ENCODE measurements at regions not wholly inside any gene's neighbourhood (a gene's known extent, or its start where the extent isn't known, plus 50 kb on each side); places are given as distances from the start of the nearest gene placed in this dataset.

DNA sequence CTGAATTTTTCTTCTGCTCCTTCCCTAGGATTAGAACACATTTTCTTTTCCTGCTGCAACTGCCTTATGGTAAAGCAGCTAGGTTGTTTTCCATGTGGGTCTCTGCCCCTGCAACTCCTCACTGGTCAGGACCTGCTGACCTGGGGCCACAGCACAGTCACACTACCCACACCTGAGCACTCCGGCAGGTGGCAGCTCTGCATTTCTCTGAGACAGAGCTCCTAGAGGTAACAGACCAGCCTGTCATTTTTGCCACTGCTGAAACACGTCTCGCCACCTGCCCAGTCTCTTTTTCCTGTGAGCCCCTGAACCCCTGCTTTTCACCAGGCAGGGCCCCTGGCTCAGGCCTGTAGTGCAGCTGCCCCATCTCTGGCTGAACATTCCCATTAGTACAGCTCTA, 609.6 kb downstream of the HINT1 start:
- Histone ChIP-seq H3K4me1 (ENCODE audit: control insufficient read depth in 1 of 2, insufficient read depth in 1 of 2, low read depth in 1 of 2, low read length in 1 of 2) (no peaks in the 10 kb centered on the region), H3K27me3 (no peaks in the 10 kb centered on the region), H3K27ac (no peak overlapping the region), H3K4me3 (ENCODE audit: low read depth in 1 of 2, low read length in 1 of 2) (no peak overlapping the region), H3K36me3 (no peaks in the 10 kb centered on the region), H3K9me3 (no peaks in the 10 kb centered on the region)
- TF ChIP-seq, protein P1, sequence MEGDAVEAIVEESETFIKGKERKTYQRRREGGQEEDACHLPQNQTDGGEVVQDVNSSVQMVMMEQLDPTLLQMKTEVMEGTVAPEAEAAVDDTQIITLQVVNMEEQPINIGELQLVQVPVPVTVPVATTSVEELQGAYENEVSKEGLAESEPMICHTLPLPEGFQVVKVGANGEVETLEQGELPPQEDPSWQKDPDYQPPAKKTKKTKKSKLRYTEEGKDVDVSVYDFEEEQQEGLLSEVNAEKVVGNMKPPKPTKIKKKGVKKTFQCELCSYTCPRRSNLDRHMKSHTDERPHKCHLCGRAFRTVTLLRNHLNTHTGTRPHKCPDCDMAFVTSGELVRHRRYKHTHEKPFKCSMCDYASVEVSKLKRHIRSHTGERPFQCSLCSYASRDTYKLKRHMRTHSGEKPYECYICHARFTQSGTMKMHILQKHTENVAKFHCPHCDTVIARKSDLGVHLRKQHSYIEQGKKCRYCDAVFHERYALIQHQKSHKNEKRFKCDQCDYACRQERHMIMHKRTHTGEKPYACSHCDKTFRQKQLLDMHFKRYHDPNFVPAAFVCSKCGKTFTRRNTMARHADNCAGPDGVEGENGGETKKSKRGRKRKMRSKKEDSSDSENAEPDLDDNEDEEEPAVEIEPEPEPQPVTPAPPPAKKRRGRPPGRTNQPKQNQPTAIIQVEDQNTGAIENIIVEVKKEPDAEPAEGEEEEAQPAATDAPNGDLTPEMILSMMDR (IDR thresholded peaks at IDR 0.05) = no peak

DNA sequence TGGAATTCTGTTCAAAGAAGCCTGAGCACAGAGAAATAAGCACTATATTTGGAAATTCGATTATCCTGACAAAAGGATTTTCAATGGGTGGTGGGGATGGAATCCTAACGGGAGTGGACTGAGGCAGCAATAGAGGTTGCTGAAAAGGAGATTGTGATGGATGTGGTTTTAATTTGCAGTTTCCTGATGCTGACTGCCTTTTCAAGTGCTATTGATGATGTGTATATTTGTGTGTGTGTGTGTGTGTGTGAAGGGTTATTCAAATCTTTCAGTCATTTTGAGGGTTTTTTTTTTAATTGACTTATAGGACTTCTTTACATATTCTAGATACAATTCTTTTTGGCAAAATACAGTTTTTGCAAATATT, 614.5 kb downstream of the HINT1 start:
- TF ChIP-seq, protein P1 (IDR thresholded peaks at IDR 0.05) = no peak
- Histone ChIP-seq H3K4me3 (ENCODE audit: low read depth in 1 of 2, low read length in 1 of 2) (no peak overlapping the region), H3K36me3 (no peaks in the 10 kb centered on the region), H3K27ac (no peak overlapping the region), H3K27me3 (no peaks in the 10 kb centered on the region), H3K4me1 (ENCODE audit: control insufficient read depth in 1 of 2, insufficient read depth in 1 of 2, low read depth in 1 of 2, low read length in 1 of 2) (no peaks in the 10 kb centered on the region), H3K9me3 (no peaks in the 10 kb centered on the region)

DNA sequence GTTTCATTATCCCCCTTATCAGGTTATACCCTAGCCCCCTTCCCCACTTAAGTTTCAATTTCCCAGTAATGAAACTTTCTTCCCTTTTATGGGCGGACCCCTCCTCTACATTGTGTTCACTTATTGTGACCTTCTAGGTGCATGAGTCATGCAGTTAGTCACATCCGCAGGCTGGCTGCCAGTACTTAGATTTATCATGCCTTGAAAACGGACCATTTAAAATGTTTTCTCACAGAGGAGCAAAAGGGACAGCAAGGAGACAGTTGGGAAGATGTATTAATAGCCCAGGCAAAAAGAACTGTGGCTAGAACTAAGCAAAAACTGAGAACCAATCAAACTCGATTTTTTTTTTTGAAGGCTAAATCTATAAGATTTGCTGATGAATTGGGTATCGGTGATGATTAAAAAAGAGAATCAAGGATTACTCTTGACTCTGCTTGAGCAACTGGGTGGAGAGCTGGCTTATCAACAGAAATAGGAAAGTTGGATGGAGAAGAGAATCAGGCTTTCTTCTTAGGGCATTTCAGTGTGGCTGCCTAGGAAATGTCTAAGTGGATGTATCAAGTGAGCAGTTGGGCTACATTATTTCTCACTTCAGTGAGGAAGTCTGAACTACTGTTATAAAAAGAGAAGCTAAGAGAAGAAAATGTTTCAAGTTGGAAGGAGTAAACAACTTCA, 615.0 kb downstream of the HINT1 start:
- Histone ChIP-seq H3K9me3 (no peaks in the 10 kb centered on the region), H3K36me3 (no peaks in the 10 kb centered on the region), H3K4me1 (ENCODE audit: control insufficient read depth in 1 of 2, insufficient read depth in 1 of 2, low read depth in 1 of 2, low read length in 1 of 2) (no peaks in the 10 kb centered on the region), H3K4me3 (ENCODE audit: low read depth in 1 of 2, low read length in 1 of 2) (no peak overlapping the region), H3K27me3 (no peaks in the 10 kb centered on the region), H3K27ac (no peak overlapping the region)
- TF ChIP-seq, protein P1 (IDR thresholded peaks at IDR 0.05) = no peak

DNA sequence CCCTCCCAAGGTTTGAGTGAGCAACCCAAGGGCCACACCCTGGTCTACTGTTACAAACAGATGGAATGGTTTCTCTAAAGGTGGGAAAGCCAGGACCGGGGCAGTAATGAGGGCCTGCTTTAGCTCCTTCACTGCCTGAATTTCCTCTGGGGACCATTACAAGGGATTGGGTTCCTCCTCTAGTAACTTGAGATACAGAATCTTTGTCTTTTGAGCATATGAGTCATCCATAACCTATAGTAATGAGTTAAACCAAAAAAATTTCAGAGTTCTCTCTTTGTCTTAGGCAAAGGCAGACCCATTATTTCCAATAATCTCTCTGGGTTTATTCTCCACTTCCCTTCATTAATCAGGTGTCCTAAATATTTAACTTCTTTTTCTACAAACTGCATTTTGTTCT, 618.8 kb downstream of the HINT1 start:
- Histone ChIP-seq H3K9me3 (no peaks in the 10 kb centered on the region), H3K4me3 (ENCODE audit: low read depth in 1 of 2, low read length in 1 of 2) (no peak overlapping the region), H3K27ac (no peak overlapping the region), H3K36me3 (no peaks in the 10 kb centered on the region), H3K27me3 (no peaks in the 10 kb centered on the region), H3K4me1 (ENCODE audit: control insufficient read depth in 1 of 2, insufficient read depth in 1 of 2, low read depth in 1 of 2, low read length in 1 of 2) (no peaks in the 10 kb centered on the region)
- TF ChIP-seq, protein P1 (IDR thresholded peaks at IDR 0.05) = no peak

DNA sequence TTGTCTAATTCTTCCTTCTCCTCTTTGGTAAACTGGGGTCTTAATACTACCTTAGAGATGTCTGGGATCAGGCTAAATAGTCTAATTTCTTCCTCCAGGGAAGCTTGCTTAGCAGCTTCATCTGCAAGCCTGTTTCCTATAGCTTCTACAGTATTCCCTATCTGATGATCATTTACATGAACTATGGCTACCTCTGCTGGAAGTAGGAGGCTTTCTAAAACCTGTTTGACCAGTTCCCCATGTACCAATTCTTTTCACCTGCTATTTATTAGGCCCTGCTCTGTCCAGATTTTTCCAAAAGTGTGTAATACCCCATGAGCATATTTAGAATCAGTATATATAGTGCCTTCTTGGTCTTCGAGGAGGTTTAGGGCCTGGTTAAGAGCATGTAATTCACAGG, 619.8 kb downstream of the HINT1 start:
- no peak overlapping the region for H3K27ac ChIP-seq
- no peaks in the 10 kb centered on the region for H3K9me3 ChIP-seq
- TF ChIP-seq, protein P1 (IDR thresholded peaks at IDR 0.05) = no peak
- H3K4me1 ChIP-seq (ENCODE audit: control insufficient read depth in 1 of 2, insufficient read depth in 1 of 2, low read depth in 1 of 2, low read length in 1 of 2) = no peaks in the 10 kb centered on the region
- H3K27me3 ChIP-seq = no peaks in the 10 kb centered on the region
- no peak overlapping the region for H3K4me3 ChIP-seq (ENCODE audit: low read depth in 1 of 2, low read length in 1 of 2)
- H3K36me3 ChIP-seq = no peaks in the 10 kb centered on the region

All from neutrophil (primary cell).